ENCODE measurements at regions not wholly inside any gene's neighbourhood (a gene's known extent, or its start where the extent isn't known, plus 50 kb on each side); places are given as distances from the start of the nearest gene placed in this dataset.

DNA sequence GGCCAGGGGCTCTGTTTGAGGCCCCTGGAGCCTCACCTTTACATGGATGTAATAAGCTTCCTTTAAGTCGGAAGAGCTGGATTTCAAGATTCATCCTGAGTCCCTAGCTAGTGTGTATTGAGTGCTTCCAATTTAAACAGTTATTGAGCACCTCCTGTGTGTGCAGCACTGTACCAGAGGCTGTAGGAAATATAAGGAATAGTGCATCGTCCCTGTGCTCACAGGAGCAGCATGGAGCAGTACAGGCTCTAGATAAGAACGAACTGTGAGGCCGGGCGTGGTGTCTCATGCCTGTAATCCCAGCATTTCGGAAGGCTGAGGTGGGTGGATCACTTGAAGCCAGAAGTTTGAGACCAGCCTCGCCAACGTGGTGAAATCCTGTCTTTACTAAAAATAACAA is 65.8 kb upstream of the METAP2 start:
- TF ChIP-seq CTCF (IDR thresholded peaks at IDR 0.05) (no peak), POLR2A (IDR thresholded peaks at IDR 0.05) (no peak)

Data from transverse colon (tissue), 3 donors.